ENCODE measurements at regions not wholly inside any gene's neighbourhood (a gene's known extent, or its start where the extent isn't known, plus 50 kb on each side); places are given as distances from the start of the nearest gene placed in this dataset.

DNA sequence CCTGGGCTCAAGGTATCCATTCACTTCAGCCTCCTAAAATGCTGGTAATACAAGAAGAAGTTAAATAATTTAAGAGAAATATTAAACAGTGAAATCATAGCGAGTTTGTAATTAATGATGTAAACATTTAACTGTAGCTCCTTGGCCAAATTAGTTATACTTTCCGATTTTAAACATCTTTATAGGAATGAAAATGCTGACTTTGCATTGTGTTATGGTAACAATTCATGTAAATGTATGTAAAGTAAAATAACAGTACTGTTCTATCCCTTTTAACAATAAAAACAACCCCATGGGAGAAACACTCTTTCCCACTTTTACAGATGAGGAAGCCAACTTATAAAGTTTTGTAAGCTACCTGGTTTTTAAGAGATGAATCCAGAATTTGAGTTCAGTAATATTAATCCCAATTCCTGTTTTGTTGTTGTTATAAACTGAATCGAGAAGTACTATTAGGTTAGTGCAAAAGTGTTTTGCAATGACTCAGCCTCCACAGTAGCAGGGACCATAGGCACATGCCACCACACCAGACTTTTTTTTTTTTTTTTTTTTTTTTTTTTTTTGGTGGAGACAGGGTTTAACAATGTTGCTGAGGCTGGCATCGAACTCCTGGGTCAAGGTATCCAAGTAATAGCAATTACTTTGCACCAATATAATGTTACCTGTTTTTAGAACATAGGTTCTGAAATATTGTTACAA is 1360.4 kb downstream of the BRINP3 start:
- TF ChIP-seq EZH2 (IDR thresholded peaks at IDR 0.05; ENCODE audit: borderline replicate concordance, low read depth, low read length, severe bottlenecking): no peak
- TF ChIP-seq, protein P1, sequence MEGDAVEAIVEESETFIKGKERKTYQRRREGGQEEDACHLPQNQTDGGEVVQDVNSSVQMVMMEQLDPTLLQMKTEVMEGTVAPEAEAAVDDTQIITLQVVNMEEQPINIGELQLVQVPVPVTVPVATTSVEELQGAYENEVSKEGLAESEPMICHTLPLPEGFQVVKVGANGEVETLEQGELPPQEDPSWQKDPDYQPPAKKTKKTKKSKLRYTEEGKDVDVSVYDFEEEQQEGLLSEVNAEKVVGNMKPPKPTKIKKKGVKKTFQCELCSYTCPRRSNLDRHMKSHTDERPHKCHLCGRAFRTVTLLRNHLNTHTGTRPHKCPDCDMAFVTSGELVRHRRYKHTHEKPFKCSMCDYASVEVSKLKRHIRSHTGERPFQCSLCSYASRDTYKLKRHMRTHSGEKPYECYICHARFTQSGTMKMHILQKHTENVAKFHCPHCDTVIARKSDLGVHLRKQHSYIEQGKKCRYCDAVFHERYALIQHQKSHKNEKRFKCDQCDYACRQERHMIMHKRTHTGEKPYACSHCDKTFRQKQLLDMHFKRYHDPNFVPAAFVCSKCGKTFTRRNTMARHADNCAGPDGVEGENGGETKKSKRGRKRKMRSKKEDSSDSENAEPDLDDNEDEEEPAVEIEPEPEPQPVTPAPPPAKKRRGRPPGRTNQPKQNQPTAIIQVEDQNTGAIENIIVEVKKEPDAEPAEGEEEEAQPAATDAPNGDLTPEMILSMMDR (IDR thresholded peaks at IDR 0.05; ENCODE audit: borderline replicate concordance, extremely low read depth, low read length, poor library complexity, severe bottlenecking): no peak
